ENCODE measurements at regions not wholly inside any gene's neighbourhood (a gene's known extent, or its start where the extent isn't known, plus 50 kb on each side); places are given as distances from the start of the nearest gene placed in this dataset.

- Histone ChIP-seq H3K36me3 (no peaks in the 10 kb centered on the region), H3K9me3 (no peaks in the 10 kb centered on the region), H3K27ac (no peak overlapping the region), H3K27me3 (no peaks in the 10 kb centered on the region), H3K4me3 (no peak overlapping the region), H3K4me1 (no peaks in the 10 kb centered on the region)
- DNase-seq (ENCODE audit: low spot score in 2 of 2), result no peak
- no peak for TF ChIP-seq CTCF (IDR thresholded peaks at IDR 0.05)
- TF ChIP-seq EP300 (IDR thresholded peaks at IDR 0.05), result no peak
- TF ChIP-seq POLR2A (IDR thresholded peaks at IDR 0.05), result no peak
These were observed 2635.6 kb upstream of the PCDH20 start for GRCh38 chr13:64051278-64051677.

GRCh38 chr13:64041296-64041695, 2625.6 kb upstream of the PCDH20 start:
- H3K27me3 ChIP-seq, result no peaks in the 10 kb centered on the region
- no peaks in the 10 kb centered on the region for H3K9me3 ChIP-seq
- no peaks in the 10 kb centered on the region for H3K4me1 ChIP-seq
- H3K4me3 ChIP-seq, result no peak overlapping the region
- 48 to 67% methylated on average over 2 of the region's 2 CpGs for WGBS, 2 donors
- no peaks in the 10 kb centered on the region for H3K36me3 ChIP-seq
- no peak overlapping the region for H3K27ac ChIP-seq
- no peak for DNase-seq (ENCODE audit: low spot score in 2 of 2)
- TF ChIP-seq POLR2A (IDR thresholded peaks at IDR 0.05) (no peak), EP300 (IDR thresholded peaks at IDR 0.05) (no peak), CTCF (IDR thresholded peaks at IDR 0.05) (no peak)

- TF ChIP-seq EP300 (IDR thresholded peaks at IDR 0.05), result no peak
- no peak for TF ChIP-seq CTCF (IDR thresholded peaks at IDR 0.05)
- no peak for TF ChIP-seq POLR2A (IDR thresholded peaks at IDR 0.05)
- Histone ChIP-seq H3K27ac (no peak overlapping the region), H3K9me3 (no peaks in the 10 kb centered on the region), H3K27me3 (no peaks in the 10 kb centered on the region), H3K4me3 (no peak overlapping the region), H3K4me1 (no peaks in the 10 kb centered on the region), H3K36me3 (no peaks in the 10 kb centered on the region)
- DNase-seq (ENCODE audit: low spot score in 2 of 2), result no peak
- WGBS, 2 donors, result 89% methylated on average over 1 of the region's 1 CpG
These were observed 2618.3 kb upstream of the PCDH20 start for GRCh38 chr13:64033921-64034320.

GRCh38 chr13:64029343-64030093, 2613.9 kb upstream of the PCDH20 start:
- no peak overlapping the region for H3K4me3 ChIP-seq
- H3K36me3 ChIP-seq, result no peaks in the 10 kb centered on the region
- H3K27me3 ChIP-seq, result no peaks in the 10 kb centered on the region
- 87 to 93% methylated on average over 18 to 19 of the region's 19 CpGs for WGBS, 2 donors
- no peak overlapping the region for H3K27ac ChIP-seq
- H3K9me3 ChIP-seq, result no peaks in the 10 kb centered on the region
- no peak for DNase-seq (ENCODE audit: low spot score in 2 of 2)
- TF ChIP-seq CTCF (IDR thresholded peaks at IDR 0.05), result no peak
- TF ChIP-seq POLR2A (IDR thresholded peaks at IDR 0.05), result no peak
- no peak for TF ChIP-seq EP300 (IDR thresholded peaks at IDR 0.05)
- no peaks in the 10 kb centered on the region for H3K4me1 ChIP-seq

DNA sequence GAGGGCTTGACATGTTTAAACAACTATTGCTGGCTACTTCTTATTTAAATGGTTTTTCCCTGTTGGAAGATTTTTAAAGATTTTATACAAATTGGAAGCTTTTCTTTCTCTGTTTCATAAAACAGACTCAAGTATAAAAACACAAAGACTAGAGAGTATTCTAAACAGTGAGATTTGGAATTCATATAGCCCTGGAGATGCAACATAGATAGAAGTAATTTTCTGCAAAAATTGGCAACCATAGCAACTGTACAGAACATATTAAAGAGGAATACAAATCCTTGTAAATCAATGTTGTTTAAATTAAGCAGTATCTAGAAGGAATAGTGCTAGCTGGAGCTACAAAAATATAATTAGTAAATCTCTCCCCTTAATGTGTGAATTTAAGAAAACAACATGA, 2612.9 kb upstream of the PCDH20 start:
- no peak for DNase-seq (ENCODE audit: low spot score in 2 of 2)
- Histone ChIP-seq H3K4me1 (no peaks in the 10 kb centered on the region), H3K9me3 (no peaks in the 10 kb centered on the region), H3K27me3 (no peaks in the 10 kb centered on the region), H3K4me3 (no peak overlapping the region), H3K36me3 (no peaks in the 10 kb centered on the region), H3K27ac (no peak overlapping the region)
- TF ChIP-seq EP300 (IDR thresholded peaks at IDR 0.05) (no peak), POLR2A (IDR thresholded peaks at IDR 0.05) (no peak)

DNA sequence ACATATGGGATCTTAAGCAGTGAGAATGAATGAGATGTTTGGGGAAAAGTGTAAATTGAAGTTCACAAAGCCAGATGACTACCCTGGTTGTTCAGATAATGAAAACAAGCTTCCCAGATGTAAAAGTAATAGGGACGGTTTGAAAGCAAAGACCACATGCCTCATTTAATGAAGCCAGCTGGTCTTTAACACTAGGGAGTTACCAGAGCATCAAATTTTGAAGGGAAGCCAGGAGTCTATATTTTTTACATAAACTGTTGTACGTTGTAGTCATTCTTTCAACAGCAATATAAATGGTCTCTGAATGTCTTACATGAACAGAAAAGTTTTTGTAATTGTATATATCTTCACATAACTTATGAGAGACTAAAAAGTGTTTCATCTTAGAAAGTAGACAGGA, 2604.5 kb upstream of the PCDH20 start:
- H3K36me3 ChIP-seq, result no peaks in the 10 kb centered on the region
- H3K27ac ChIP-seq, result no peak overlapping the region
- no peak overlapping the region for H3K4me3 ChIP-seq
- TF ChIP-seq CTCF (IDR thresholded peaks at IDR 0.05), result no peak
- WGBS, 2 donors, result 51% methylated on average over 2 of the region's 2 CpGs
- H3K9me3 ChIP-seq, result no peaks in the 10 kb centered on the region
- H3K27me3 ChIP-seq, result no peaks in the 10 kb centered on the region
- H3K4me1 ChIP-seq, result no peaks in the 10 kb centered on the region
- no peak for DNase-seq (ENCODE audit: low spot score in 2 of 2)
